HG02610 (cell line): ENCODE measurements at regions not wholly inside any gene's neighbourhood (a gene's known extent, or its start where the extent isn't known, plus 50 kb on each side); places are given as distances from the start of the nearest gene placed in this dataset.
"Not testable (repeated sequence)": the region's sequence is repeated elsewhere in the genome, so short reads cannot be mapped to it uniquely, and the experiment has no call there.

ENCODE experiments used
- ATAC-seq: cut with Tn5 transposase; IDR thresholded peaks from one replicate; pipeline ENCODE4 v1.9.1; 2021; ENCODE audit warnings: mild to moderate bottlenecking, moderate library complexity; ENCODE audit not compliant: unreplicated experiment

- ATAC-seq: no peak
These were observed 145.5 kb upstream of the CDKN3 start for GRCh38 chr14:54251356-54251755.

GRCh38 chr14:54252072-54252730 is 144.6 kb upstream of the CDKN3 start:
- ATAC-seq: no peak

GRCh38 chr14:54253195-54253947 is 143.4 kb upstream of the CDKN3 start:
- ATAC-seq: peak; percentile 95

- no peak for ATAC-seq
These were observed 140.7 kb upstream of the CDKN3 start for GRCh38 chr14:54256156-54256555.

GRCh38 chr14:54257424-54257823 is 139.4 kb upstream of the CDKN3 start:
- ATAC-seq: no peak

DNA sequence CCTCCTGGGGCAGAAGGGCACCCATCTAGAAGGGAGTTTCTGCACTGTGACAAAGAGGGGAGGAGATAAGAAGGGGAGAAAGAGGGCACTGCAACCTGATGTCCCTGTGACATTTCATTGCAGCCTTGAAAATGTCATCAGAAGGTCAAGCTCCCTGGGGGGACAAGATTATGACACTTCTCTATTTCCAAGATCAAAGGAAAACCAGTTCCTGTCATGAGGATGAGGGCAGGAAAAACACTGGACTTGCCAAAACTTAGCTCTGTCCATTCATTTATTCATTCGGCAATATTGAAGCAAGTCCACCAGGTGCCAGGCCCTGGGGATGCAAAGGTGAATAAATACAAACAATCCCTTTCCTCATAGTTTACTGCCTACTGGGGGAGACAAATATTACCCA is 138.4 kb upstream of the CDKN3 start:
- no peak for ATAC-seq

- ATAC-seq: no peak
These were observed 137.0 kb upstream of the CDKN3 start for GRCh38 chr14:54259821-54260220.

- no peak for ATAC-seq
These were observed 135.5 kb upstream of the CDKN3 start for GRCh38 chr14:54261283-54261682.

DNA sequence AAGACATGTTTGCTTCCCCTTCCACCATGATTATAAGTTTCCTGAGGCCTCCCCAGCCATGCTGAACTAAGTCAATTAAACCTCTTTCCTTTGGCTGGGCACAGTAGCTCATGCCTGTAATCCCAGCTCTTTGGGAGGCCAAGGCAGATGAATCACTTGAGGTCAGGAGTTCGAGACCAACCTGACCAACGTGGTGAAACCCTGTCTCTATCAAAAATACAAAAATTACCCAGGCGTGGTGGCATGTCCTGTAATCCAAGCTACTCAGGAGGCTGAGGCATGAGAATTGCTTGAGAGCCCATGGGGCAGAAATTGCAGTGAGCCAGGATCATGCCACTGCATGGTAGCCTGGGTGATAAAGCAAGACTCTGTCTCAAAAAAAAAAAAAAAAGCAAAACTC is 130.2 kb upstream of the CDKN3 start:
- not testable (repeated sequence) for ATAC-seq

GRCh38 chr14:54267172-54267571 is 129.6 kb upstream of the CDKN3 start:
- peak; percentile 85 for ATAC-seq

GRCh38 chr14:54275997-54276725 is 120.6 kb upstream of the CDKN3 start:
- no peak for ATAC-seq

DNA sequence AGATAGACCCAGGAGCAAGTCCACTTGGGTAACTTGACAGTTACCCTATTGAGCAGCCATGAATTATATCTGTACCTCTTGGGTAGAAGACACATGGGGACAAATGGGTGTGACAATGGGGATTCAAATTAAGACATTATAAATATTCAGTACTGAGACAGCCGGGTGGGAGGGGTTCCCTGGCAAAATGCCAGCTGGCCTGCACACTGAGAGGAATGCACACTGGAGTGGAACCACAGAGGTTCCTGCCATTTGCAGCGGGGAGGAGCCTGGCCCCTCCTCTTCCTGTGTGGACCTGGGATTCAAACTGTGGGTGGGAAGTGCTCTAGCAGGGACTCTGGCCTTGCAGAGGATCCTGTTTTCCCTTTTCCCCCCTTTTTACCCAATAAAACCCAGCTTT is 118.7 kb upstream of the CDKN3 start:
- ATAC-seq: no peak

GRCh38 chr14:54278665-54279295 is 118.0 kb upstream of the CDKN3 start:
- ATAC-seq: no peak

DNA sequence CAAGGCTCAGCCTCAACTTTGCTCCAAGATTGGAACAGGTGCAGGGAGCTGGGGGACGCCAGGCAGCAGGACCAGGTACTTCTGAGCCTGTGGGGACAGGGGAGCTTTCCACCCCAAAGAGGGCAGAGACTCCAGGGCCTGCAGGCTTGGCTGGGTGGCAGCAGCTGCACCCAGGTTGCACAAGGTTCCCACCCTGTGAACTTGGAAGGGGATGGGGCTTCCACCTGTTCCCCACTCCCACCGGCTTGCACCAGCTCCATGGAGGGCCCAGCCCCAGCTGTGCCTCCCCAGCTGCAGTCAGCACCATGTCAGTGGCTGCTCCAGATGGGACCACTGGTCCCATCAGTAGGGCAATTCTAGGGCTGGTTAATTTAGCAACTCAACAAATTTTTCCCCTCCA is 114.0 kb upstream of the CDKN3 start:
- ATAC-seq: no peak

DNA sequence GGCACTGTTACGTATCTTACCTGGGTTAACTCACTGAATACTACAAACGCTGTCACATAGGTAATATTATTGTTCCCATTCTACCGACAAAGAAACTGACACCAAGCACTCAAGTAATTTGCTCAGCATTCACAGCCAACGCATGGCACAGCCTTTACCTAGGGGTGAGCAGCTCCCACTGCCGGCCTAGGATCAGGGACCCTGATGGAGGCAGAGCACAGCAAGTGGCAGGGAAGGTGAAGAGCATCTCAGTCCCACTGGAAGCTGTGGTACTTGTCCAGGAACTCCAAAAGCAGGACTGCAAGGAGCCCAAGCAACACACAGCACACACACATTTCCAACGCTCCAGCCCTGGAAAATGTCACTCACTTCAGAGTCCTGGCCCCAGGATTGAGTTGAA is 111.8 kb upstream of the CDKN3 start:
- no peak for ATAC-seq

- no peak for ATAC-seq
These were observed 105.2 kb upstream of the CDKN3 start for GRCh38 chr14:54291491-54292191.

DNA sequence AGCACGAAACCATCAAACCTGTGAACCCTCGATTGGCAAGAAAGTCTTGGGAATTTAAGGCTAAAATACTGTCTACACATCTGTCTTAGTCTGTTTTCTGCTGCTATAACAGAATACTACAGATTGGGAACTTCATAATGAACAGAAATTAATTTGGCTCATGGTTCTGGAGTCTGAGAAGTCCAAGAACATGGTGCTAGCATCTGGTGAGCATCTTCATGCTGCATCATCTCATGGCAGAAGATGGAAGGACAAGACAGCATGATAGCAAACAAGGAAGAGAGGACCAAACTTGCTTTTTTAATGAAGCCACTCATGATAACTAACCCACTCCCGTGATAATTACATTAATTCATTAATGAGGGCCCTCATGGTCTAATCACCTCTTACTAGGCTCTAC is 102.0 kb upstream of the CDKN3 start:
- ATAC-seq: no peak

DNA sequence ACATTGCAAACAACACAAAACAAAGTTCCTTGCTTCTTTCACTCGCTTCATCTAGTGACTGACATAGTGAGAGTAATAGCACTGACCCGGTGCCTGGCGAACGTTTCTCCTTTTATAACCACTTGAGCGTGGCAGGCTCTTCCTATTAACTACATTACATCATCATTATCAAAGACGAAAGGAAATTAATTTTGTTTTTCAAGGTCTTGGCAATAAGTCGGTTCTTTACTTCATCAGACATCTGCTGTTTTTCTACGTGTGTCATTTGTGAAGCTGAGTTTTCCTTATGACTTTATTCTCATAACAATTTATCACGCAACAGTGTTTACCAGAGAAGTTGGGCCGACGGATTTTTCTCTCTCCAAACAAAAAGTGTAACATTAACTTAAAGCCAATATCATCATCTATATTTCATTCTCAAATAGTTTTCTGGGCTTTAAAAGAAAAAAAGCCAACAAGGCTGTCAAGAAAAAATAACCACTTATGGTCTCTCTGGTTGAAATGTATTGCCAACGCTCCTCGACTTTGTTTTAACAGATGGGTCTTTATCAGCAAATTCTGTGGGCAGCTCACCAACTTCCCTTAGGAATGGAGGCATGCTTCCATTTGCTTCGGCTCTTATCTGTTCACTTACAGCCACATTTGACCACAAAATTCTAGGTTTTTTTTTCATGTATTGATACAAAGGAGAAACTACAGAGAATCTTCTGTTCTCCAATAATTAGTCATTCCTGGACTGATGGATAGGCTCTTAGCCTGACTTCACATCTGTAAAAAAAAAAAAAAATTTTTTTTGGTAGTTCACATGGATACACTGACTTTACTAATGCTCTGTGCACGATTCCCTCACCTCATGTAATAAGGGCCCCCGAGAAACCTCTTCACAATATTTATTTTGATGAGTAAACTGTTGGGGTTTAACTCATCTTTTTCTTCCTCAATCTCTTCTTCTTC is 97.1 kb upstream of the CDKN3 start:
- ATAC-seq: no peak

DNA sequence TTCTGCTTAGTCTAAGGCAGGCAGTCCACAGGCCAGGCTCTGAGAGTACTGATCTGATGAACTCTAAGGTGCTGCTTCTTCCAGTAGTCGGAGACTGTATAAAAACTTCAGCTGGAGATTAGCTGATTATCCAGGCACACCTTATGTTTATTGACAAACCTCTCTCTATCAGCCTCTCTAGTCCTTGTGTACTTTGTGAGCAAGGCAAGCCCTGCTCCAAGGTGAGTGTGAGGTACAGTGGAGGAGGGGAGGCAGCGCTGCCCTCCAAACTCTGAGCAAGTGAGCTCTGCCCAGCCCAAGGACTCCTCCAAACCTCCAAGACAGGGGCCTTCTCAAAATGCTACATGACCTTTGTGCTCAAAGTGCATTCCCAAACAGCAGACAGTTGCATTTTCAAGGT is 95.9 kb upstream of the CDKN3 start:
- ATAC-seq: no peak

DNA sequence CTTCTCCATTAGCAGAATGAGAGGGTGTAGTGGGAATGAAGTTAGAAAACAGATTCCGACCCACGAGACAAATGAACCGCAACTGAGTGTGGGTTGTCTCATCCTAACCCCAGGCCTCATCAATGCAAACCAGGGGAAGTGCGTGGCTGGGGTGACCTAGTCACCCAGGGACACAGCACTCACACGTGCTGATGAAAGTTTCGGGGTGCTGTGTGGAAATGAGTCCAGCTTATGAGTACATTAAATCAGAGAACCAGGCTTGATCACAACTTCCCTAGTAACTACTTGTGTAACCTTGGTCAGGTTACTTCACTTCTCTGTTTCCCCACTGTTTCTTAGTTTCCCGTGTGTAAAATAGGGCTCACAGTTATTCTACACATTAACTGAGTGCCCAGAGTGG is 95.4 kb upstream of the CDKN3 start:
- ATAC-seq: no peak
